ENCODE measurements at regions not wholly inside any gene's neighbourhood (a gene's known extent, or its start where the extent isn't known, plus 50 kb on each side); places are given as distances from the start of the nearest gene placed in this dataset.

- Histone ChIP-seq H3K4me1 (ENCODE audit: insufficient read depth) (no peaks in the 10 kb centered on the region), H3K9me3 (no peaks in the 10 kb centered on the region), H3K27ac (no peak overlapping the region), H3K4me3 (no peak overlapping the region), H3K36me3 (no peaks in the 10 kb centered on the region), H3K27me3 (no peaks in the 10 kb centered on the region)
- intact Hi-C loops (cut with DNase I): no loop called here
- no peak for DNase-seq
- TF ChIP-seq CTCF (IDR thresholded peaks at IDR 0.05): no peak
- no peak for TF ChIP-seq EP300 (IDR thresholded peaks at IDR 0.05)
- no peak for TF ChIP-seq POLR2A (IDR thresholded peaks at IDR 0.05)
- 52 to 72% (median 62%) methylated on average over 4 of the region's 4 CpGs for WGBS, 3 donors
Observed at GRCh38 chr17:34070712-34071111, 184.4 kb upstream of the CCL2 start.

- no peak for DNase-seq
- 74 to 77% (median 75%) methylated on average over 11 of the region's 11 CpGs for WGBS, 3 donors
- H3K36me3 ChIP-seq: no peaks in the 10 kb centered on the region
- no peak overlapping the region for H3K4me3 ChIP-seq
- no peaks in the 10 kb centered on the region for H3K4me1 ChIP-seq (ENCODE audit: insufficient read depth)
- H3K27me3 ChIP-seq: no peaks in the 10 kb centered on the region
- H3K9me3 ChIP-seq: no peaks in the 10 kb centered on the region
- intact Hi-C loops (cut with DNase I): no loop called here
- no peak overlapping the region for H3K27ac ChIP-seq
- TF ChIP-seq POLR2A (IDR thresholded peaks at IDR 0.05): no peak
- no peak for TF ChIP-seq CTCF (IDR thresholded peaks at IDR 0.05)
- no peak for TF ChIP-seq EP300 (IDR thresholded peaks at IDR 0.05)
Observed at GRCh38 chr17:34071886-34072420, 183.1 kb upstream of the CCL2 start.

GRCh38 chr17:34075076-34075475 is 180.0 kb upstream of the CCL2 start:
- intact Hi-C loops (cut with DNase I): no loop called here
- Histone ChIP-seq H3K4me3 (no peak overlapping the region), H3K4me1 (ENCODE audit: insufficient read depth) (no peaks in the 10 kb centered on the region), H3K9me3 (no peaks in the 10 kb centered on the region), H3K27ac (no peak overlapping the region), H3K36me3 (no peaks in the 10 kb centered on the region), H3K27me3 (no peaks in the 10 kb centered on the region)
- TF ChIP-seq CTCF (IDR thresholded peaks at IDR 0.05): no peak
- TF ChIP-seq EP300 (IDR thresholded peaks at IDR 0.05): no peak
- no peak for TF ChIP-seq POLR2A (IDR thresholded peaks at IDR 0.05)
- DNase-seq: no peak
- WGBS, 3 donors: 88 to 91% (median 88%) methylated on average over 5 of the region's 5 CpGs

- intact Hi-C loops (cut with DNase I): no loop called here
- Histone ChIP-seq H3K27ac (no peak overlapping the region), H3K4me3 (no peak overlapping the region), H3K4me1 (ENCODE audit: insufficient read depth) (no peaks in the 10 kb centered on the region), H3K9me3 (no peaks in the 10 kb centered on the region), H3K27me3 (no peaks in the 10 kb centered on the region), H3K36me3 (no peaks in the 10 kb centered on the region)
- WGBS, 3 donors: 41 to 48% (median 43%) methylated on average over 16 of the region's 16 CpGs
- DNase-seq: no peak
- TF ChIP-seq POLR2A (IDR thresholded peaks at IDR 0.05) (no peak), EP300 (IDR thresholded peaks at IDR 0.05) (no peak), CTCF (IDR thresholded peaks at IDR 0.05) (no peak)
Observed at GRCh38 chr17:34076743-34077631, 178.1 kb upstream of the CCL2 start.
